BLaER1 (cell line): ENCODE measurements at regions not wholly inside any gene's neighbourhood (a gene's known extent, or its start where the extent isn't known, plus 50 kb on each side); places are given as distances from the start of the nearest gene placed in this dataset.

ENCODE experiments used
- H3K27ac ChIP-seq: shearing (Covaris generic); formaldehyde crosslinking; 2 replicates; pipeline ENCODE4 v1.8.1; 2022
- H3K27me3 ChIP-seq: shearing (Covaris generic); formaldehyde crosslinking; 2 replicates; pipeline ENCODE4 v1.8.1; 2022
- H3K36me3 ChIP-seq: shearing (Covaris generic); formaldehyde crosslinking; 2 replicates; pipeline ENCODE4 v1.8.1; 2022
- H3K4me1 ChIP-seq: shearing (Covaris generic); formaldehyde crosslinking; 2 replicates; pipeline ENCODE4 v1.8.1; 2022
- H3K4me2 ChIP-seq: shearing (Covaris generic); formaldehyde crosslinking; 2 replicates; pipeline ENCODE4 v1.8.1; 2022
- H3K4me3 ChIP-seq: shearing (Covaris generic); formaldehyde crosslinking; 2 replicates; pipeline ENCODE4 v1.8.1; 2022
- H3K9ac ChIP-seq: shearing (Covaris generic); formaldehyde crosslinking; 2 replicates; pipeline ENCODE4 v1.8.1; 2022
- H3K9me3 ChIP-seq: shearing (Covaris generic); formaldehyde crosslinking; 2 replicates; pipeline ENCODE4 v1.8.1; 2022
- H4K20me1 ChIP-seq: shearing (Covaris generic); formaldehyde crosslinking; 2 replicates; pipeline ENCODE4 v1.8.1; 2022
- Cebpa-rat ChIP-seq: shearing (Covaris generic); IDR thresholded peaks from 2 replicates; pipeline ENCODE4 v1.8.1; 2022

GRCh38 chr6:47379328-47379727 is 69.6 kb upstream of the TNFRSF21 start:
- Histone ChIP-seq H3K9ac (no peak overlapping the region), H3K4me1 (no peaks in the 10 kb centered on the region), H3K27me3 (no peaks in the 10 kb centered on the region), H3K36me3 (no peaks in the 10 kb centered on the region), H3K9me3 (no peaks in the 10 kb centered on the region), H4K20me1 (no peaks in the 10 kb centered on the region), H3K4me2 (no peak overlapping the region), H3K4me3 (no peak overlapping the region), H3K27ac (no peak overlapping the region)
- no peak for TF ChIP-seq Cebpa-rat

DNA sequence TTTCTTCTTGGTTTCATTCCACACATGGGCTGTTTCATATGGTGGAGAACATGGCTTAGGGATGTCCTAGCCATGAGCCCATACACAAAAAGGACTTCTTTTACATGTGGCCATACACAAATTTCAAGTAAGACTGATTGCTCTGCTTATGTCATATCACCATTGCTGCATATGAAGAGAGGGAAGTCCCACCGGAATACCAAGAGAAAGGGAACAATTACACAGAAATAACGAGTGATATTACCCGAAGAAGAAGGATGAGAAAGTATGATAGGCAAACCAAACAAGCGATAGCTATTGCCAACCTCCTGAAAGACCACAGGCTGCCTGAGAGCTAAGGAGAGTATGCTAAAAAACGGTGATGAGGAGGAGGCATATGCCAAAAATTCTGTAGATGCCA is 70.5 kb upstream of the TNFRSF21 start:
- Histone ChIP-seq H3K27me3 (no peaks in the 10 kb centered on the region), H3K36me3 (no peaks in the 10 kb centered on the region), H3K4me2 (no peak overlapping the region), H4K20me1 (no peaks in the 10 kb centered on the region), H3K4me3 (no peak overlapping the region), H3K4me1 (no peaks in the 10 kb centered on the region), H3K9ac (no peak overlapping the region), H3K27ac (no peak overlapping the region), H3K9me3 (no peaks in the 10 kb centered on the region)
- TF ChIP-seq Cebpa-rat, result no peak

- Histone ChIP-seq H3K9me3 (no peaks in the 10 kb centered on the region), H3K4me1 (no peaks in the 10 kb centered on the region), H3K4me3 (no peak overlapping the region), H3K4me2 (no peak overlapping the region), H3K9ac (no peak overlapping the region), H3K36me3 (no peaks in the 10 kb centered on the region), H3K27ac (no peak overlapping the region), H3K27me3 (no peaks in the 10 kb centered on the region), H4K20me1 (no peaks in the 10 kb centered on the region)
- no peak for TF ChIP-seq Cebpa-rat
These were observed 71.3 kb upstream of the TNFRSF21 start for GRCh38 chr6:47381036-47381435.

DNA sequence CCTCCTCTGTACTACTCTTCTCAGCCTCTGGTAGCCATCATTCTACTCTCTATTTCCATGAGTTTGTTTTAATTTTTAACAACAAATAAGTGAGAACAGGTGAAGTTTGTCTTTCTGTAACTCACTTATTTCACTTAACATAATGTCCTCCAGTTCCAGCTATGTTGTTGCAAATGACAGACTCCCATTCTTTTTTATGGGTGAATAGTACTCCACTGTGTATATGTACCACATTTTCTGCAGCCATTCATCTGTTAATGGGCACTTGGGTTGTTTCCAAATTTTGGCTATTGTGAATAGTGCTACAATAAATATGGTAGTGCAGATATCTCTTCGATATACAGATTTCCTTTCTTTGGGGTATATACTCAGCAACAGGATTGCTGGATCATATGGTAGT is 73.7 kb upstream of the TNFRSF21 start:
- no peak for TF ChIP-seq Cebpa-rat
- Histone ChIP-seq H3K4me3 (no peak overlapping the region), H3K9me3 (no peaks in the 10 kb centered on the region), H3K4me1 (no peaks in the 10 kb centered on the region), H3K4me2 (no peak overlapping the region), H3K9ac (no peak overlapping the region), H3K27ac (no peak overlapping the region), H3K36me3 (no peaks in the 10 kb centered on the region), H4K20me1 (no peaks in the 10 kb centered on the region), H3K27me3 (no peaks in the 10 kb centered on the region)

DNA sequence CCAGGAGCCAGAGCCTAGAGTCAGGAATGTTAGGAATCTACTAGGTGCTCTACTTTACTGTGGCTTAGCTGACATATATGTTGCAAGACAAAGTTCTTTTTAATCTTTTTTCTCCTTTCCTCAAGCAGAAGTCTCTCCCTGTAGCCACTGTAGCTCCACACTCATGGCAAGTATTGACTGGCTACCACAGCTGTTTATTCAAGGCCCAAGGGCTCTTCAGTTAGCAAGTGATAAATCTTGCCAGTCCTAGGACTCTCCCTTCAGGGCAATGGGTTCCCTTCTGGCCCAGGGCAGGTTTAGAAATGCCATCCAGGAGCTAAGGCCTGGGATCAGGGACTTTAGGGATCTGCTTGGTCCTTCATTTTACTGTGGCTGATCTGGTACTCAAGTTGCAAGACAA is 82.0 kb upstream of the TNFRSF21 start:
- H3K4me2 ChIP-seq, result no peak overlapping the region
- H3K9me3 ChIP-seq, result peaks cover 20% of the 10 kb centered on the region
- H3K36me3 ChIP-seq, result no peaks in the 10 kb centered on the region
- H3K4me3 ChIP-seq, result no peak overlapping the region
- H4K20me1 ChIP-seq, result no peaks in the 10 kb centered on the region
- no peaks in the 10 kb centered on the region for H3K4me1 ChIP-seq
- no peak overlapping the region for H3K27ac ChIP-seq
- H3K27me3 ChIP-seq, result no peaks in the 10 kb centered on the region
- no peak for TF ChIP-seq Cebpa-rat
- no peak overlapping the region for H3K9ac ChIP-seq

- no peak overlapping the region for H3K9ac ChIP-seq
- TF ChIP-seq Cebpa-rat, result no peak
These were observed 82.5 kb upstream of the TNFRSF21 start for GRCh38 chr6:47392251-47392650.

GRCh38 chr6:47396401-47397069 is 81.1 kb upstream of the CD2AP start:
- Histone ChIP-seq H3K36me3 (no peaks in the 10 kb centered on the region), H3K27ac (no peak overlapping the region), H3K9ac (no peak overlapping the region), H4K20me1 (no peaks in the 10 kb centered on the region), H3K9me3 (peaks cover 2% of the 10 kb centered on the region; the same call in 1 of the 2 replicates), H3K27me3 (no peaks in the 10 kb centered on the region), H3K4me3 (no peak overlapping the region), H3K4me1 (no peaks in the 10 kb centered on the region), H3K4me2 (no peak overlapping the region)
- no peak for TF ChIP-seq Cebpa-rat

More at GRCh38 chr6:47392251-47392650, 82.5 kb upstream of the TNFRSF21 start:
- Histone ChIP-seq H3K27me3 (no peaks in the 10 kb centered on the region), H3K4me3 (no peak overlapping the region), H4K20me1 (no peaks in the 10 kb centered on the region), H3K4me2 (no peak overlapping the region), H3K27ac (no peak overlapping the region), H3K9me3 (peaks cover 20% of the 10 kb centered on the region), H3K4me1 (no peaks in the 10 kb centered on the region), H3K36me3 (no peaks in the 10 kb centered on the region)

GRCh38 chr6:47400581-47400980 is 77.0 kb upstream of the CD2AP start:
- Histone ChIP-seq H3K36me3 (no peaks in the 10 kb centered on the region), H3K9ac (no peak overlapping the region), H3K4me3 (no peak overlapping the region), H3K4me1 (0 out of 2 replicates have a peak, but pooled peaks cover 4% of the 10 kb centered on the region), H3K9me3 (no peaks in the 10 kb centered on the region), H3K4me2 (no peak overlapping the region), H4K20me1 (no peaks in the 10 kb centered on the region), H3K27me3 (no peaks in the 10 kb centered on the region), H3K27ac (no peak overlapping the region)
- no peak for TF ChIP-seq Cebpa-rat

GRCh38 chr6:47402081-47402480 is 75.5 kb upstream of the CD2AP start:
- Histone ChIP-seq H3K4me2 (no peak overlapping the region), H4K20me1 (no peaks in the 10 kb centered on the region), H3K9me3 (no peaks in the 10 kb centered on the region), H3K9ac (no peak overlapping the region), H3K27ac (no peak overlapping the region), H3K36me3 (no peaks in the 10 kb centered on the region), H3K4me3 (no peak overlapping the region), H3K4me1 (0 out of 2 replicates have a peak, but pooled peaks cover 4% of the 10 kb centered on the region), H3K27me3 (no peaks in the 10 kb centered on the region)
- no peak for TF ChIP-seq Cebpa-rat

GRCh38 chr6:47403056-47403455 is 74.5 kb upstream of the CD2AP start:
- Histone ChIP-seq H3K27ac (no peak overlapping the region), H3K9ac (no peak overlapping the region), H3K27me3 (no peaks in the 10 kb centered on the region), H3K9me3 (no peaks in the 10 kb centered on the region), H3K4me1 (0 out of 2 replicates have a peak, but pooled peaks cover 4% of the 10 kb centered on the region), H3K4me2 (no peak overlapping the region), H3K36me3 (no peaks in the 10 kb centered on the region), H4K20me1 (no peaks in the 10 kb centered on the region), H3K4me3 (no peak overlapping the region)
- no peak for TF ChIP-seq Cebpa-rat

DNA sequence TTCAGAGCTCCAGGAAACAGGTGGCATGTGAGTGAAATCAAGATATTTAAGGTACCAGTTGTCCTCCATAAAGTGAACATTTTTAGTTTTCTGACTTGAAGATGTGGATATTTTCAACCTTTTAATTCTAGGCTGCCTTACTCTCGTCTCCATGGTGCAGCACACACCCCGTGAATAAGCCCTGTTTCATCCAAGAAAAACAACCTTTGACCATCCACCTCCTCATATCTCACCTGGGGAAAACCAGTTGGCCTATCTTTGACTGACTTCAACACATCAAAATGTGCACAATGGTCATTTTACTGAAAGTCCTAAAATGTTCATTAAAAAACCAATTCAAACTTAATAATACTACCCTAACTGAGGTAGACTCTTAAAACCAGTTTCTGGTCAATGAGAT is 73.8 kb upstream of the CD2AP start:
- no peak for TF ChIP-seq Cebpa-rat
- Histone ChIP-seq H3K27ac (no peak overlapping the region), H3K4me3 (no peak overlapping the region), H3K9ac (no peak overlapping the region), H3K4me1 (0 out of 2 replicates have a peak, but pooled peaks cover 4% of the 10 kb centered on the region), H3K27me3 (no peaks in the 10 kb centered on the region), H3K36me3 (no peaks in the 10 kb centered on the region), H4K20me1 (no peaks in the 10 kb centered on the region), H3K9me3 (no peaks in the 10 kb centered on the region), H3K4me2 (no peak overlapping the region)
